D341Med (cell line): ENCODE measurements at regions not wholly inside any gene's neighbourhood (a gene's known extent, or its start where the extent isn't known, plus 50 kb on each side); places are given as distances from the start of the nearest gene placed in this dataset.

Experiments used
- DNase-seq: peaks from one replicate; pipeline ENCODE4 v3.0.0; 2012; ENCODE audit warnings: low spot score

DNA sequence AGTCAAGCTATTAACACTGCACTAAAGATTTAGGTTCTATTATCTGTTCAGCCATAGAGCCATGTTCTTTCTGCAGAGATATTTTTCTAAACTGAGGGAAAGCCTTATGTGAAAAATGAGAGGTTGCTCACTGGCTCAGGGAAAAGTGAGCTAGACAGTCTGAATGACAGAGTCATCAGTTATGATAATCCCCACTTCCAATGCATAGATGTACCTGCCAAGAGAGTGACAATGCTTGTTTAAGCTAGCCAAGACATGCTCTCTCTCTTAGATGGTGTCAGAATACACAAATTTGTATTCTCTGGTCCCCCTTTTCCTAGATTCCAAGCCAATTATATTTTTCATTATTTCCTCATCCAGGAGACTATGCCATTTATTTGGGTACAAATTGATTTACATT lies 176.9 kb upstream of the FRMD6 start:
- no peak for DNase-seq

DNA sequence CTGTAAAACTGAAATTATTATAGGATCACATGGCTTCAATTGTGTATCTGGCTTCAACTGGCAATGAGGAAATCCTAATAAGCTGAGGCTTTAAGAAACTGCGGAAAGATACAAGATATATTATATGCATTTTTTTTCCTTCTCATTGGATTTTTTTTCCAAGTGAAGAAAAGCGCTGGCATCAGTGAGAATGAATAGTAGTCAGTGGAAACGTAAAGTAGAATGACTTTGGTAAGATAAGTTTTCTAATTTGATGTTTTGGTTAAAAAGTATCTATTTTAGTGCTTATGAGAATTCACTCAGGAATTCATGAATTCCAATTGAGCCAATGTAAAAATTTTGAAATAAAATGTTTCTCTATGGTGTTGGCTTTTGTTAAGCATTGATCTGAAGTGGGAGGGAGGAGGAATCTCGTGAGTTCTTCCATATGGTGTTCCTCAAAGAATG lies 173.5 kb upstream of the FRMD6 start:
- DNase-seq, result no peak

DNA sequence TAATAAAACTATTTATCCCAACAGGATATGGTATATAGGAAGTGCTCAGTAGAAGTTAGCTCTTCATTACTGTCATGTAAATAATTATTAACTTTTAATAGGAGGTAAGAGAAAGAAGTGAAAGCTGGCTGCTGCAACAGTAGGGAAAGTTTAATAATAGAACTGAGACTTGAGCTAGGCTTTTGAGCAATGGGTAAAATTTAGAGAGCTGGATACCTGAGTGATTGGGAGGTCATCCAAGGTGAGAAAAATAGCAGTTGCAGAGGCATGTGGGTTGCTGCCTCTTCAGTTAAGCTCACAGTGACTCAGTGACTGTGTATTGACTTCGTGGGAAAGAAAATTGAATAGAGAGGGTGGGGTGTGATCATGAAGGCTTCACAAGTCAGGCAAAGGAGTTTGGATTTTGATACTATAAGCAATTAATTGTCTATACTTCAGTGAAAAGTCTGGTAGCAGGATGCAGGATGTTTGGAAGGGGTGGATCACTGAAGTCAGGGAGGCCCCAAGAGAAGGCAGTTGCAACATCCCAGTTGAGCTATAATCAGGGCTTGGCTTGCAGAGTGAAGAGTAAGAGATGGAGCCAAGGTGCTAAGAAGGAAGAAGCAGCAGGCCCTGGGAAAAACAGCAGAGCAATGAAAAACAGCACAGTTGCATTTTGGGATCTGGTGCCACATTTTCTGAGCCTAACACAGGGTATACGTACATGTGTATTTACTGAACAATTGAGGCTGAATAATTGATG lies 172.0 kb upstream of the FRMD6 start:
- DNase-seq, result no peak

DNA sequence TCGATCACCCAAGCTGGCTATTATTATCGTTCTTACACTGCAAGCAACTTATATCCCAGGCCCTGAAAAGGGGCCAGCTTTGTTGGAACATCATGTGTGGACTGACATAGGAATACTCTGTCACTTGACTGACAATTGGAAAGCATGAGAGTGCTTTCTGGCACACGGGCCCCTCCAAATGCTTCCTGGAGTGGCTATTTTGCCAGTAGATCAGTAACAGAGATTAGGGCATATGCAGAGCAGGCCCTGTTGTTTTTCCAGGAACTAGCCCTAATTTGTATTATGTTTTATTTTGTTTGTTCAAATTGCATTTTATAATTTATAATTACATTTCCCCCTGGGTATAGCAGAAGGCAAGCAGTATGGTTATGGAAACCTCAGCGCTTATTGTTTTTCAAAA lies 170.1 kb upstream of the FRMD6 start:
- DNase-seq, result no peak

DNA sequence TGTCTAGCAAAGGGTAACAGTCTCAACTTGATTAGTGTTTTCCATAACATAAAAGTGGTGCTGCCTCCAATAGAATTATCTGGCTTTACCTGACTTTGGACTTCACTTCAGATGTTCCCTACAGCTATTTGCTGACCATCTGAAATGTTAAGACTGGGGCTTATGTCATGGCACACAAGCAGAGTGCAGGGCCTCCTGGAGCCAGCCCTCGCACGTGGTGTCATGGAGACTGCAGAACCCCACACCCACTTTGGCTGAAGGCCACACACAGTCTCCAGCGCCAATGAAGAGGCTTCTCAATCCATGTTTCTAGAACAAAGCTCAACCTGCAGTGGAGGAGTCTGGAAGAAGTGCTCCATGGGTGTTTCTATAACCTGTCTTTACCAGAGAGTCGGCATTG lies 169.6 kb upstream of the FRMD6 start:
- DNase-seq, result no peak

DNA sequence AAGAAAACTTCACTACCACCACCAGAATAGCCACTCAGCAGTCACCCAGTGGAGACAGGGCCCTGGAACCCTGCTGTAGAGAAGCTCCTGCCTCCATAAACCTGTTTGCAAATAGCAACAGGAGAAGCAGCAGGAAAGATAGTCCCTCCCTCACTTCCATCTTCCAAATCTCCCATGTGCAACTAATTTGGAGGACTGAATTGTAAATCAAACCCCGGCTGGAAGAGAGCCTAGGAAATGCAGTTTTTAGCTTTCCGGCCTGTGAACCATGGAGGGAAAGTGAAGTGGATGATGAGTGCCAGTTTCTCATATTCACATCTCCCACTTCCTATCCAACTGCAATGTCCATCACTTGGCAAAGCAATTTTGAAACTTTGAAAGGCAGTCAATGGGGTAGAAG lies 167.2 kb upstream of the FRMD6 start:
- no peak for DNase-seq

DNA sequence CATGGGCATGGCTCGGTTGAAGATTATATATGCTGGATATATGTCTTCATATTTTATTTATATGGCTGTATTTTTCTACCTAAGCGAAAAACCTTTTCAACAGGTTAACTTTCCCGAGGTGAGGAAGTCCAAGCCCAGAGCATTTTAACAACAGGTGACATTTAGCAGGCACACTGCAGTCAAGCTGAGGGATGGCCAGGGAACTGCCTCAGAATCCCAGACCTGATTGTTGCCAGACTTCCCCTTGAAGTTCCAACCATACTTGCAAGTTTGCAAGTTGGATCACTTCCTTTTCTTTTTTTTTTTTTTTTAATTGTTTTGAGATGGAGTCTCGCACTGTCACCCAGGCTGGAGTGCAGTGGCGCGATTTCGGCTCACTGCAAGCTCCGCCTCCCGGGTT lies 166.0 kb upstream of the FRMD6 start:
- DNase-seq, result no peak

DNA sequence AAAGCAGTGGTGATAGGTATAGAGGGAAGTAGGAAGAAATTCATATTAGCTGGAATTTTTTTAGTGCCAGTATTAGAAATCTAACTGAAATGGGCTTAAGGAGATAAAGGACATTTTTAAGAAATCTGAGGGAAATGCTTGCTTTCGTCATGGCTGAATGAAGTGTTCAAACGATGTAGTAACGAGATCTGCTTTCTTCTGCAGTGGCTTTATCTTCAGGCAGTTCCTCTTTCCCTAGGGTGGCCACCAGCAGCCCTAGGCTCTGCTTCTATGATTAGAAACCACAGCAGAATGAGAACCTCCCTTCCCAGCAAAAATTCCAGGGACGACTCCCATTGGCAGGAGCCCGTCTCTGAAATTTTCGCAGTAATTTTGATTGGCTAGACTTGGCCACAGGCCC lies 163.9 kb upstream of the FRMD6 start:
- DNase-seq, result no peak

DNA sequence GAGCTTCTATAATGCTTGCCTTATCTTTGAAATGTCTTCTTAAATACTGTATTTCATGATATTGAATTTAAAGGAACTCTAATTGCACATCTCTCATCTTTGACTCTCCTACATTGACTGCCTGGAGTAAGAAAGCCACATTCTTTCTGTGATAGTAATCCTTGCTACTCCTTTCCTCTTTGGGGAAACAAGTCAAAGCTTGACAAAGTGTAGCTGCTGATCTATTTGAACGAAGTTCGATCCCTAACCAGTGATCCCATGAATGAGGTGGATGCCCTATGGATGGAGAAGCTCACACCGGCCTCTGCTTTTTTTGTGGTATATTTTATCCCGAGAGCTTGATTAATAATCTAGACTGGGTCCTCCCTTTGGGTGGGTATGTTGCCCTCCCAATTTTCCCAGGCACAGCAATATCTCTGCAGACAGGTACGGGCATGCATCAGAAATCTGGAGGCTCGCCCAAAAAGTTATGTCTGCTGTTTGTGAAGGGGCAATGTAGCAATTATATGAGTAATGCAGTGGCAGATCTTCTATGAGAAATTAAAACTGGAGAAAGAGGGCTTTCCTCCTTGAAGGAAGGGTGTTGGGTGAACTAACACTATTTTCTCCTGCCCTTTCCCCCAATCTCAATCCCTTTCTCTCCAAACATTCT lies 163.0 kb upstream of the FRMD6 start:
- no peak for DNase-seq

DNA sequence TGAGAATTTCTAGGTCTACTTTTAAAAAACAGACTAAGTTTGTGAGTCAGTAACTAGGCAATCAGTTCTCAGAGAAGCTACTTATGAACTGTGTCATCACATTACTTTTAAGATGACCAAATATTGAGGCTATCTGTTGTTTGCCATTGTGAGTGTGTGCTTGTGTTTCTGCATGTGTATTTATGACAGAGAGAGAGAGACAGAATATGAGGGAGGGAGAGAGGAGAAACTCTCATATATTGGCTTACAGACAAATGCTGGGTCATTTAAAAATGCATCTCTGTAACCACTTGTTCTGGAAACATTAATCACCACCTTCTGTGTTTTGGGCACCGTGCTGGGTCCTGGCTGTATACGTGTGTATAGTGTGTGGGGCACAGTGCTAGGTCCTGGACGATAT lies 161.5 kb upstream of the FRMD6 start:
- DNase-seq, result no peak

DNA sequence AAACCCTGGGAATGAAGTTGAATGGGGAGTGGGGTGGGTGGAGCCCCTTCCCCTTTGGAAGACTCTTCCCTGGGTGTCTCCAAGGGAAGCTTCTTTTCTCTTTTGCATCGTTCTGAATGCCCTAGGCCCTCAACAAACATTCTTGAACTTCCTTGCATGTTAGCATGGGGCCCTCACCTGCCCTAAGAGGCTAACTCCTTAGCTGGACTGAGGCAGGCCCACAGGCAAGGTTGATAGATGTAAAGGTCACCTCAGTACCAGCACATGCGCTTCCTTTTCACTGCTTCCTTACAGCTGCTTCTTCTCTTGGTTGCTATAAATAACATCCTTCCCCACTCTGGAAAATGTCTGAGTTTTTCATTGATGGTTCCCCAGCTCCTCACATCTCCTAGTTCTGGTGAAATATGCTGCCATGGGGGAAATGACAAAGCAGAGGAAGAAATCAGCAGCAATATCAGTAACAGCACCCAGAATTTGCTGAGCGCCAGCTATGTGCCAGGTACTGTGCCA lies 160.6 kb upstream of the FRMD6 start:
- no peak for DNase-seq

DNA sequence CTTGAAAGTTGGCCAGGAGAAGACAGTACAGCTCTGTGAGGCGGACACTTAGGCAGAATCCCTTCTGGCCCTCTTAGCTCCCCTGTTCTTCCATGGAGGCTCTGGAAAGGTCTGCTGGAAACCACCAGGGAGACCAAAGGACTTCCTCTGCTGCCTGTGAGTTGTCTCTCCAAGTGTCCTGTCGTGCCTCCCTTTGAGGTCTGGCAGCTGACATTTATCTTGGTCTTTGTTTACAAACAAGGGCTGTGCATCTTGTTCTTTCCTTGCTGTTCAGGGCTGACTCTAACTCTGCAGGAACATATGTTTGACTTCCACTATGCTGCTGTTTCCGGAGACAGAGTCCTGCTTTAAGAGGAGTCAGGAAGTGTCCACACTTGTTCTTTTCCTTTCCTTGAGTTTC lies 159.9 kb upstream of the FRMD6 start:
- DNase-seq, result no peak

DNA sequence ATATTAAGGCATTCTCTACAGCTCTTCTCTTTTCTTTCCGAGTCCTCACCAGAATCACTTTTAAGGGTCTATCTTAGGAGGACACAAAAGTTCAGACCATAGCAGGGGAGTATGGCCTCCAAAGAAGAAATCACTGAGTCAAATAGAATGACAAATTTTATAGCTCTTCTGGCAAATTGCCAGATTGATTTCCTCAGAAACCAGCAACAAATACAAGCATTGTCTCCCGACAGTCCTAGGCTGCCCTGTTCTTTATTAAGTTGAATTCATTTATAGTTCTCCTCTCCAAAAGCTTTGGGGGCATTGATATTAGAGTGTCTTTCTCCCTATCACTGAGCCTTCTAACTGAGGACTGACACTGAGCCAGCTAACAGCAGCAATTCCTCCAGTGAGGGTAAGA lies 156.4 kb upstream of the FRMD6 start:
- no peak for DNase-seq

DNA sequence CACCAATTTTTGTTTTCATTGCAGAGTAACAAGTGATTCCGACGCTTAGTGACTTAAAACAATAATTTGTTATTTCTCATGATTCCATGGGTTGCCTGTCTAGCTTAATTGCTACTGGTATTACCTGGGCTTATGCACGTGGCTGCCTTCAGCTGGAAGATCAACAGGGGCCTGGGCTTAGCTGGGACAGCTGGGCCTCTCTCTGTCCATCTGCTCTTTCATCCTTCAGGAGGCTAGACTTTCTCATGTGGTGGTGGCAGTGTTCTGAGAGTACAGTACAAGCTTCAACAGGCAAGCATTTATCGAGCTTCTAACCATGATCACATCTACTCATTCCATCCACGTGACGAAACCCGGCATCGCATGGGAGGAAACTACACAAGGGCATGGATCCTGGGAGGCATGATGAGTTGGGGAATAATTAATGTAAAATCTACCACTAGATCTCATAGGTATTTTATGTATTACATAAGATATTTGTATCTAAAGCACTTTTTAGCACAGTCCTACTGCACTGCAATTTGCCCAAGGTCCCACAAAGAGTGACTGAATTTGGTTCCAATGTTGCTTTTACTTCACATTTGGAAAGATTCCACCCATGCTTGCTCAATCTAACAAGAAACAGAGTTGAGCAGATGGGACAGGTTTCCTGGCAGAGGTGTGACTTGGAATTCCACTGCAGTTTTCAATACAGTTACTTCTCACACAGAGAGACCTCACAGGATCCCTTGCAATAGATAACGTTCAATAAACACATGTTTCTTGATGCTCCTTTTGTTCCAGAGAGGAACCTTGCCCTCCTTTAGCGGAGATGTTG lies 153.1 kb upstream of the FRMD6 start:
- no peak for DNase-seq

DNA sequence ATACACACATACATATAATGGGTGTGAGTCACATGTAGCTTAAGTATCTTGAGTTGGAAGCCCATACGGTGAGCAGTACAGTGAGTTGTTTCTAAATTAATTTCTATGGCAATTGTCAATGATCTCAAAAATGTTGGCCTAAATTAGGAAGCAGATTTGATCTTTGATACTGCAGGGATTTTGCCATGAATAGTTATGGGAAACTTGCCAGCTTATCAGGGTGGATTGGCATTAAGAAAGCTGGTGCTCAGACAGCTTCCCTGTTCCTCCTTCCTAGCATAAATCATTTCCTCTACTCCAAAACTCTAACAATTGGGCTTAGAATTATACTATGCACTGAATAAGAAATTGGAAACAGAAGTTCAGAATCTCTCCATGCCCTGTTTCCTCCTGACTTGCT lies 150.9 kb upstream of the FRMD6 start:
- DNase-seq, result no peak

DNA sequence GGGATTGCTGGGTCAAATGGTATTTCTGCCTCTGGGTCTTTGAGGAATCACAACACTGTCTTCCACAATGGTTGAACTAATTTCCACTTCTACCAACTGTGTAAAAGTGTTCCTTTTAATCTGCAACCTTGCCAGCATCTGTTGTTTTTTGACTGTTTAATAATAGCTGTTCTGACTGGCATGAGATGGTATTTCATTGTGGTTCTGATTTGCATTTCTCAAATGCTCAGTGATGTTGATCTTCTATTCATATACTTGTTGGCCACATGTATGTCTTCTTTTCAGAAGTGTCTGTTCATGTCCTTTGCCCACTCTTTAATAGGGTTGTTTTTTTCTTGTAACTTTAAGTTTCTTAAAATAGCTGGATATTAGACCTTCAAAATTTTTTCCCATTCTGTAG lies 150.0 kb upstream of the FRMD6 start:
- no peak for DNase-seq

DNA sequence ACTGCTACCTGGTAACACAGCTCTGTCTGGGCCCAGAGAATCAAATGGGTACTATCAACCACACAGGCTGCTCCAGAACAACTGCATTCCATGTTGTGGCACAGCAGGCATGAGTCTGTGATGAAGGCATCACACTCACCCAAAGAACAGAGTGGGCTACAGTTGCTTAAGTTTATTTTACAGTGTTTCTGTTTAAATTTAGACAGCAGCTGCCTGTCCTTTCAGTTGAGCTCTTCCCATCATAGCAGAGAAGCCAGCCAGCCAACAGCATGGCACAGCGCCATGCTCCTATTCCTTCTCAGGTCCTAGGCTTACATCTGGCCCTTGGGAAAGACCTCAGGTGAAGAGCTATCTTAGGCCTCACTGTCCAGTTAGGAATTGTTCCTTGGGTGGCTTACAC lies 147.0 kb upstream of the FRMD6 start:
- no peak for DNase-seq

DNA sequence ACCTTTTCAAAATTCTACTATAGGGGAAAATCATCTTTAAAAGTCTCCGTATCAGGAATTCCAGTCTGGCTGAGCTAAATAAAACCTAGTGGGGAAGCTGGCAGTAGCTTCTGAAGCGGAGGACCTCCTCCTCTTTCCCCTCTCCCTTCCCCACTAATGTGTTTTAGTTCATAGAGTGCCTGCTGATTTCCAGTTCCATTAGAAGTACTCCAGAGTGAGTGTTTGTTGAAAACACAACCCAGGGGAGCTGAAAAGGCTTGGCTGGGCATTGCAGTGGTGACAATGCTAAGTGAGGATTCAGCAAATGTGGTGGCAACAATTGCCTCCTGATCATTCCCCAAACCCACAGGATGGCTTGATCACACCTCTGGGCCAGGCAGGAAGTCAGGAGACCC lies 144.2 kb upstream of the FRMD6 start:
- DNase-seq, result no peak

DNA sequence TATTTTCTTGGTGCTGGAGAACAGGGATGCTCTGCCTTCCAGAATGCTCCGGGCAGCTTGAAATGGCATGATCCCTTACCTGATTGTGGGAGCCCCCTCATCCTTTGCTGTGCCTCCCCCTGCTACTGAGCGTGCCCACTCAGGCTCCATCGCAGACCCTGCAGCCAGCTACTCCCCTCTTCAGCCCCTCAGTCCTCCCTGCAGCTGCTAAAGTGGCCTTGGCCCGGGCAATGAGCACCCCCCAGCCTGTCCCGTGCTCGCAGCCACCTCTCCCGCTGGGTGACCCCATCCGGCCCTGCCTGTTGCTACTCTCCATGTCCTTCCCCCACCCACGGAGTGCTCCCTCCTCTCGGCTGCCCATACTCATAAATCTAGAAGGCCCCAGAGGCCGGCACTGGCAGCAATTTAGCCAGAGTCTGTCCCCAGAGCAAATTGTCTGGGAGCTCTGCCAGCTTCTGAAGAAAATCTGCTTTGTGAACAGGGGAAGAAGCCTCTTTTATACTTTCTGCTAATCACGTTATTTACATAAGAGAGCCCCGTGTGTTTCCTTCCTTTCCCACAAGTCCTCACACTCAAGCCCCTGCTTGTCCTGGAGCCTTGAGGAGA lies 143.7 kb upstream of the FRMD6 start:
- peak; percentile 71 for DNase-seq

DNA sequence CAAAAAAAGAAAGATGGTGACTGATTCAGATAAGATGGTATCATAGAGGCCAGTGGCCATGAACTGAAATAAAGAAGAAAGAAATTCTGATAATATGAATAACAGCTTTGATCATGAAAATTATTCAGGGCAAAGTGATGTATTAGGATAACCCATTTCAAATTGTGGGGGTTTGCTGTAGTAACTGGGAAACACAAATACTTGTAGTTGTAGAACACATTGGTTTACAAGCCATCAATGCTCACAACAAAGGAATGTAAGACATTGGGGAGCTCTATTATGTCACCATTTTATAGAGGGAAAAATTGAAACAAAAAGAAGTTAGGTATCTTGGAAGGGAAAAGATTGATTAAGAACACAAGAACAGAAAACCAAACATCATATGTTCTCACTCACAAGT lies 140.4 kb upstream of the FRMD6 start:
- no peak for DNase-seq

DNA sequence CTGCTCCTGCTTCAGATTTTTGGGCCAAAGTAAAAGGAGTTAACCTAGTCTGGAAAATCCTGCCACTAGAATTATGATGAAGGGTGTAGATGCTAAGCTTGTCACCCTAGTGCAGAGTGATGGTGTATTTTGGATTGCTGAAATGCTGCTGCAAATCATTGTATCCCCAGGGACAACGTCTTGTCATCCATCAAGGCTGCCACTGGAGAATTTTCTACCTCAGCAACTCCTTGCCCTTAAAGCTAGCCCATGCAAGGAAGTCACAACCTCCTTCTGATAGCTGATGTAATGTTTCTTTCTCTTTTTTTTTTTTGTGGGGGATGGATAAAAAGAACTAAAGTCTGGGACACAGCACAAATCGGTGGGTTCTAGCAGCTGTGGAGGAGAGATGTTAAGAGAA lies 139.4 kb upstream of the FRMD6 start:
- DNase-seq, result no peak

DNA sequence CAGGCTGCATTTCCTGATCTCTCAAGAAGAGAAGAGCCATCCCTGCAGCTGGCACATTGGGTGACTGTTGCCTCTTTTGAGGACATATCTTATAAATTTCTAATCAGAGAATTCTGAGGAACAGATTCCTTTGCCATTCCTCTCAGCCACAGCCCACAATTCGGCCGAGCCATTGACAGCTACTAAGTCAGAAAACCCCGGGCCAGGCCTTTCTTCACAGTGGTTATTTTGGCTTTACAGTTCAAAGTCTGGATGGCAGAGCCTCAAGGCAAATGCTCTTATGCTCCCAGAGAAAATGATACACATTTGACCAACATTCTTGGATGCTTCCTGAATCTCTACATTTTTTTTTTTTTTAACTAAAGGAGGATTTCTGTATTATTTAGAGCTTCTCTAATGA lies 138.4 kb upstream of the FRMD6 start:
- no peak for DNase-seq

DNA sequence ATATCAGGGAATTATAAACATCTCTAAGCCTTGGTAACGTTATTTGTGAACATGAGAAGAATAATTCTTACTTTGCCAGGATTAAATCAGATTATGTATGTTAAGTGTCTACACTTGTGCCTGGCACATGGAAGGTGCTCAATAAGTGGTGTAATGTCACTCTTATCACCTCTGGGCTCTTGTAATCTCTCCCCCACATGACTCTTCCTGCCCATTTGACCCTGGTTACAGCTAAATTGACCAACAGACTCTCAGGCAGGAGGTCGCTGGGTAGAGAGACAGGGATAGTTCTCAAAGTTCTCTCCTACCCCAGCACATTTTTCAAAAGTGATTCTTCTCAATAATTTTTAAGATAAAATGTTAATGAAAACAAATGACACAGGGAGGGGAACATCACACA lies 137.8 kb upstream of the FRMD6 start:
- DNase-seq, result no peak
